Mesenchymal stem cell (in vitro differentiated cells and primary cell): ENCODE measurements at regions not wholly inside any gene's neighbourhood (a gene's known extent, or its start where the extent isn't known, plus 50 kb on each side); places are given as distances from the start of the nearest gene placed in this dataset.

Experiments
- DNase-seq: peaks from one replicate; pipeline ENCODE4 v3.0.0-alpha.2; 2013
- H2AFZ ChIP-seq: one replicate; pipeline ENCODE4 v1.6.1; 2013; ENCODE audit warnings: low read depth, mild to moderate bottlenecking, control low read depth, inconsistent platforms, low read length, moderate library complexity
- H2AK5ac ChIP-seq: 2 replicates; pipeline ENCODE4 v1.6.1; 2013; ENCODE audit warnings: low read length, moderate library complexity, mild to moderate bottlenecking, inconsistent platforms; ENCODE audit not compliant: severe bottlenecking
- H2BK120ac ChIP-seq: one replicate; pipeline ENCODE4 v1.6.1; 2013; ENCODE audit warnings: low read depth, mild to moderate bottlenecking, inconsistent platforms, low read length, moderate library complexity
- H2BK12ac ChIP-seq, 2 experiments: one replicate each; pipeline ENCODE4 v1.6.1; 2013; ENCODE audit warnings: inconsistent platforms in 2 of 2, low read length in 2 of 2, mild to moderate bottlenecking in 2 of 2, moderate library complexity in 2 of 2, control low read depth in 1 of 2
- H2BK15ac ChIP-seq: one replicate; pipeline ENCODE4 v1.6.1; 2013; ENCODE audit warnings: mild to moderate bottlenecking, low read depth, inconsistent platforms; ENCODE audit not compliant: poor library complexity, severe bottlenecking
- H2BK5ac ChIP-seq: 2 replicates; pipeline ENCODE4 v1.6.1; 2013; ENCODE audit warnings: low read depth, mild to moderate bottlenecking, low read length, control low read depth, inconsistent platforms; ENCODE audit not compliant: poor library complexity, severe bottlenecking
- H3K14ac ChIP-seq, 2 experiments: one replicate each; pipeline ENCODE4 v1.6.1; 2013; ENCODE audit warnings: inconsistent platforms in 2 of 2, low read length in 2 of 2, control low read depth in 1 of 2, mild to moderate bottlenecking in 1 of 2, moderate library complexity in 1 of 2
- H3K18ac ChIP-seq, 2 experiments: one replicate each; pipeline ENCODE4 v1.6.1; 2013; ENCODE audit warnings: inconsistent platforms in 2 of 2, low read length in 2 of 2, control low read depth in 1 of 2, low read depth in 1 of 2, mild to moderate bottlenecking in 1 of 2
- H3K23ac ChIP-seq, 2 experiments: one replicate each; pipeline ENCODE4 v1.6.1; 2013; ENCODE audit warnings: inconsistent platforms in 2 of 2, low read length in 2 of 2, mild to moderate bottlenecking in 2 of 2, moderate library complexity in 2 of 2, control low read depth in 1 of 2
- H3K27ac ChIP-seq: 2 replicates; pipeline ENCODE4 v1.5.1; 2013; ENCODE audit warnings: mild to moderate bottlenecking, moderate library complexity, low read length, control low read depth, inconsistent platforms; ENCODE audit not compliant: poor library complexity, severe bottlenecking
- H3K27me3 ChIP-seq, 2 experiments: 2 replicates each; pipeline versions ENCODE4 v1.6.1 to v1.7.0; 2013; ENCODE audit warnings: low read length in 2 of 2, mild to moderate bottlenecking in 2 of 2, moderate library complexity in 2 of 2, control low read depth in 1 of 2, inconsistent platforms in 1 of 2; ENCODE audit not compliant: control insufficient read depth in 1 of 2, insufficient read depth in 1 of 2
- H3K36me3 ChIP-seq, 2 experiments: 2 replicates each; pipeline versions ENCODE4 v1.6.1 to v1.7.0; 2013; ENCODE audit warnings: low read length in 2 of 2, control low read depth in 1 of 2, inconsistent platforms in 1 of 2, low read depth in 1 of 2, mild to moderate bottlenecking in 1 of 2; ENCODE audit not compliant: insufficient read depth in 2 of 2, control insufficient read depth in 1 of 2
- H3K4ac ChIP-seq, 2 experiments: one replicate each; pipeline ENCODE4 v1.6.1; 2013; ENCODE audit warnings: inconsistent platforms in 2 of 2, low read length in 2 of 2, mild to moderate bottlenecking in 2 of 2, moderate library complexity in 2 of 2, control low read depth in 1 of 2, low read depth in 1 of 2
- H3K4me1 ChIP-seq: 2 replicates; pipeline ENCODE4 v1.6.1; 2013; ENCODE audit warnings: low read depth, low read length, control low read depth; ENCODE audit not compliant: control insufficient read depth, insufficient read depth
- H3K4me2 ChIP-seq: 2 replicates; pipeline ENCODE4 v1.6.1; 2013; ENCODE audit warnings: low read length, mild to moderate bottlenecking, inconsistent platforms; ENCODE audit not compliant: poor library complexity, severe bottlenecking
- H3K4me3 ChIP-seq, 2 experiments: 2 replicates each; pipeline versions ENCODE4 v1.5.1 to v1.7.0; 2013; ENCODE audit warnings: low read length in 2 of 2, mild to moderate bottlenecking in 2 of 2, control low read depth in 1 of 2, low read depth in 1 of 2; ENCODE audit not compliant: insufficient read depth in 1 of 2
- H3K79me1 ChIP-seq: replicated peaks from 2 replicates; pipeline ENCODE4 v1.6.1; 2013; ENCODE audit warnings: mild to moderate bottlenecking, control low read depth, low read length, inconsistent platforms; ENCODE audit not compliant: poor library complexity, severe bottlenecking
- H3K9ac ChIP-seq: 2 replicates; pipeline ENCODE4 v1.7.0; 2013; ENCODE audit warnings: mild to moderate bottlenecking, low read length, moderate library complexity
- H3K9me3 ChIP-seq: 2 replicates; pipeline ENCODE4 v1.7.0; 2013; ENCODE audit warnings: mild to moderate bottlenecking, low read length; ENCODE audit not compliant: control insufficient read depth
- H4K8ac ChIP-seq: one replicate; pipeline ENCODE4 v1.6.1; 2013; ENCODE audit warnings: inconsistent platforms, mild to moderate bottlenecking, low read length, moderate library complexity
- H4K91ac ChIP-seq: one replicate; pipeline ENCODE4 v1.6.1; 2013; ENCODE audit warnings: mild to moderate bottlenecking, low read length, inconsistent platforms
- WGBS: methylation state at CpG from one replicate; pipeline ENCODE4 v1.1.7; 2013; ENCODE audit warnings: mixed read lengths; 5-methylcytosine and 5-hydroxymethylcytosine counted together

DNA sequence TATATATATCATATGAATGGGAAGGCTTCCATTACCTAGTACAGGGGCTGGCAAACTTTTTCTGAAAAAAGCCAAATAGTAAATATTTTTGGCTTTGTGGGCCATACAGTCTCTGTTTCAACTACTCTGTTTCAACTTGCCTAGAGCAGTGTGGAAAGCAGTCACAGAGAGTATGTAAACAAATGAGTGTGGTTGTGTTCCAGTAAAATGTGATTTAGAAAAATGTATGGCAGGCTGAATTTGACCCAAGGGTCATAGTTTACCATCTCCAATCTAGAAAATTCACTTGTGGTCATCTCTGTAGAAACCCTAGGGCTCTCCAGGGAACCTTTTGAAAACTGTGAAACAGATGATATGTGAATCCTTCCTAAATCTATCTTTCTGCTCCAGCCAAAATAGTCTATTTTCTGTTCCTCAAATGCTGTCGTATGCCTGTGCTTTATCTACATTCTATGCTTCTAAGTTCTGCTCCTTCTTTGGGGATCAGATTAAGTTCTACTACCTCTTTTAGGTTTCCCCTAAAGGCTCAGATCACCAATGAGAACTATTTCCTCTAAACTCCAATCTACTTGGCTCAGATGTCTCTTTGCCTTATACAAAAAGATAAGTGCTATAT, 356.2 kb downstream of the METTL15 start:
- Histone ChIP-seq H3K4ac (no peak overlapping the region), H4K91ac (no peak overlapping the region), H2AFZ (no peak overlapping the region), H2AK5ac (no peak overlapping the region), H3K36me3 (no peaks in the 10 kb centered on the region), H3K9ac (no peak overlapping the region), H3K4me1 (no peaks in the 10 kb centered on the region), H3K9me3 (no peaks in the 10 kb centered on the region), H3K4me2 (no peak overlapping the region), H3K14ac (no peak overlapping the region), H3K27ac (no peak overlapping the region), H4K8ac (no peak overlapping the region), H2BK12ac (no peak overlapping the region), H3K4me3 (no peak overlapping the region), H3K27me3 (no peaks in the 10 kb centered on the region), H2BK15ac (no peak overlapping the region), H2BK120ac (no peak overlapping the region), H3K18ac (no peak overlapping the region), H2BK5ac (no peak overlapping the region), H3K79me1 (no peaks in the 10 kb centered on the region), H3K23ac (no peak overlapping the region)
- peak; percentile 79 for DNase-seq
- 16% methylated on average over 1 of the region's 1 CpG for WGBS

DNA sequence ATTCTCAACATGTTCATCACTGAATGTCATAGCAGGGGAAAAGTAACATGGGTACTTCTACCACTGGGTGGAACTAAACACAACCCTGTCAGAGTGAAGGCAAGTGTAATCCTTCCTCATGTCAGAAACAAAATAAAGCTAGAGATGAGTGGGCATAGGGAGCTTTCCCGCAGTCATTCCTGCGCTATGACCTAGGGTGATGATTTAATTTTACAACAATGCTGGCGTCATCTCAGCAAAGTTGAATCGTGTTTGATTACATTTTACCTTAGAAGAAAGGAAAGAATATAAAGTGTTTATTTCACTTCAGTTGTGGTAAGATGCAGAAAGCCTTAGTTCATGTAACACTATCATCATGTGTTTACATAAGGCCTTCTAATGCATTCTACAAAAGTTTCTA, 355.6 kb downstream of the METTL15 start:
- Histone ChIP-seq H3K9ac (no peak overlapping the region), H3K4me3 (no peak overlapping the region), H3K9me3 (no peaks in the 10 kb centered on the region), H2BK15ac (no peak overlapping the region), H3K27ac (no peak overlapping the region), H3K23ac (no peak overlapping the region), H3K14ac (peak overlapping the region in 1 of 2 experiments; percentile 33), H3K4me2 (no peak overlapping the region), H3K4me1 (no peaks in the 10 kb centered on the region), H2BK120ac (no peak overlapping the region), H3K18ac (peak overlapping the region in 1 of 2 experiments; percentile 59), H2BK5ac (no peak overlapping the region), H2BK12ac (peak overlapping the region; percentile 6 to 82), H4K91ac (no peak overlapping the region), H2AK5ac (no peak overlapping the region), H4K8ac (no peak overlapping the region), H3K27me3 (no peaks in the 10 kb centered on the region), H3K4ac (peak overlapping the region in 1 of 2 experiments; percentile 4), H3K79me1 (no peaks in the 10 kb centered on the region), H3K36me3 (no peaks in the 10 kb centered on the region), H2AFZ (no peak overlapping the region)
- 38% methylated on average over 4 of the region's 4 CpGs for WGBS
- DNase-seq: peak; percentile 77

DNA sequence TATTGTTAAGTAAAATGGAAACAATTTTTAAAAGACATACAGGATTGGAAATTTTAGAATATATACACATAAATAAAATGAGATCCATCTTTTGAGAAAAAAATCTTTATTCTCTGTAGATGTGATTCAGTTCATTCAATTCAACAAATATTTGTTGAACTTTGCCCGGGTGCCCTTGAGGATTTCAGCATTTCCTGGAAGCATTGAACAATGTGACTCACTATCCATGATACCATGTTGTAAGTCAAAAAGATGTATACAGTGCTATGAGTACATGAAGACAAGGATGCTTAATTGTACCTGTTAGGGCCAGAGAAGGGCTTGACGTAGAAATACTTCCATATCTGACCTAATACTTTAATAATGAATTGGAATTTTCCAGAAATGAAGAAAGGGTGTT, 353.7 kb downstream of the METTL15 start:
- no peak overlapping the region for H3K27ac ChIP-seq
- H3K9ac ChIP-seq: no peak overlapping the region
- H2BK15ac ChIP-seq: no peak overlapping the region
- WGBS: 100% methylated on average over 1 of the region's 2 CpGs
- no peak overlapping the region for H3K4me2 ChIP-seq
- no peaks in the 10 kb centered on the region for H3K9me3 ChIP-seq
- H3K4me3 ChIP-seq: no peak overlapping the region
- H3K23ac ChIP-seq: no peak overlapping the region
- H4K8ac ChIP-seq: no peak overlapping the region
- H3K79me1 ChIP-seq: no peaks in the 10 kb centered on the region
- no peak overlapping the region for H2BK12ac ChIP-seq
- H2BK120ac ChIP-seq: no peak overlapping the region
- H3K14ac ChIP-seq: no peak overlapping the region
- no peak overlapping the region for H2AK5ac ChIP-seq
- no peak overlapping the region for H3K4ac ChIP-seq
- H4K91ac ChIP-seq: no peak overlapping the region
- no peak for DNase-seq
- no peak overlapping the region for H3K18ac ChIP-seq
- H3K36me3 ChIP-seq: no peaks in the 10 kb centered on the region
- no peaks in the 10 kb centered on the region for H3K27me3 ChIP-seq
- H2BK5ac ChIP-seq: no peak overlapping the region
- H3K4me1 ChIP-seq: no peaks in the 10 kb centered on the region
- H2AFZ ChIP-seq: no peak overlapping the region

DNA sequence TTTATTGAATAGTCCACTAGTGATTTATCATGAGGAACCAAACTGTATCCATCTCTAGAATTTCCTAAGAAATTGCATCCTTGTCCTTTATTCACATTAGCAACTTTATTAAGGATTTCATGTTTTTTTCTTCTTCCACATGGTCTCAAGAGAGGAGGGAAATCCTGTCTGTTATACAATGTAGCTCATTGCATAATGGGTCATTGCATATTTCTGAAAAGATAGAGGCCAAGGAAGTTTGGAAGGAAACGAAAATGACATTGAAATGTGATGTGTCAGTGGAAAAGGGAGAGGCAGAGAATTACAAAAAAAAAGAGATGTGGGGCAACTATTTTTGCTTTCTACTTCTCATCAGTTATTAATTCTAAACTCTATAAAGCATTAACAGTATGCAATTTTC, 353.1 kb downstream of the METTL15 start:
- no peak for DNase-seq
- Histone ChIP-seq H3K9ac (no peak overlapping the region), H4K91ac (no peak overlapping the region), H3K4me3 (no peak overlapping the region), H3K79me1 (no peaks in the 10 kb centered on the region), H3K9me3 (no peaks in the 10 kb centered on the region), H3K27ac (no peak overlapping the region), H3K27me3 (no peaks in the 10 kb centered on the region), H3K36me3 (no peaks in the 10 kb centered on the region), H2AFZ (no peak overlapping the region), H2AK5ac (no peak overlapping the region), H3K4me1 (no peaks in the 10 kb centered on the region), H4K8ac (no peak overlapping the region), H3K4me2 (no peak overlapping the region), H3K14ac (no peak overlapping the region), H3K23ac (no peak overlapping the region), H2BK5ac (no peak overlapping the region), H3K4ac (no peak overlapping the region), H2BK15ac (no peak overlapping the region), H3K18ac (no peak overlapping the region), H2BK120ac (no peak overlapping the region), H2BK12ac (no peak overlapping the region)
- WGBS: 40% methylated on average over 1 of the region's 1 CpG
